GM18868 (cell line): ENCODE measurements at regions not wholly inside any gene's neighbourhood (a gene's known extent, or its start where the extent isn't known, plus 50 kb on each side); places are given as distances from the start of the nearest gene placed in this dataset.

ENCODE experiments used
- ATAC-seq: cut with Tn5 transposase; IDR thresholded peaks from one replicate; pipeline ENCODE4 v1.9.1; 2021; ENCODE audit warnings: mild to moderate bottlenecking, moderate library complexity; ENCODE audit not compliant: unreplicated experiment

DNA sequence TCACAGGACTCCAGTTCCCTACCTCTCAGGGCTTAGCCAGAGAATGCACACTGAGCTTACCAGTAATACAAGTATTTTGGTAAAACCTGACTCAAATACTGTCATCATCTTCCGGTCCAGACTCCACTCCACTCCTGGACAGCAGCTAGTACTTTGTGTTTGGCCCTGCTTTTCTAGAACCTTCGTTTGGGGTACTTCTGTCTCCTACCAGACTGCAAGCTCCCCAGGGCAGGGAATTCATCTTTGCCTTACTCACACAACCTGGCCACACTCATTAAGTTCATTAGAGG, 108.9 kb upstream of the CDC42EP3 start:
- ATAC-seq: no peak

DNA sequence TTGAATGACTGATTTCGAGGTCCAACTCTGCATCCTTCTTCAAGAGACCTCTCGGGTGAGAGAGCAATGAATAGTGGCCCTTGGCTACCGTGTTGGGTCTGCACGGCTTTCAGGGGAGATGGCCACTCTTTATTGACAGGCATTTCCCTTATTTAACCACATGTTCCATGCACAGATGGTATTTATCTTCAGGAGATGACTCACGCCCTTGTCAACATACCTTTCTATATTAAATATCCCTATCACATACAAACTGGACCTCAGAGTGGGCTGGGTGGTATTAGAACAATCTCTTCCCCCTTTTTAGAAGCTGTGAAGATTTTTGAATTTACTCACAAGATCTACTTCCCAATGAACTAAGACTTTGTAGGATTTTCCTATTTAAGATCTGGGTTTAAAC, 109.6 kb upstream of the CDC42EP3 start:
- no peak for ATAC-seq

DNA sequence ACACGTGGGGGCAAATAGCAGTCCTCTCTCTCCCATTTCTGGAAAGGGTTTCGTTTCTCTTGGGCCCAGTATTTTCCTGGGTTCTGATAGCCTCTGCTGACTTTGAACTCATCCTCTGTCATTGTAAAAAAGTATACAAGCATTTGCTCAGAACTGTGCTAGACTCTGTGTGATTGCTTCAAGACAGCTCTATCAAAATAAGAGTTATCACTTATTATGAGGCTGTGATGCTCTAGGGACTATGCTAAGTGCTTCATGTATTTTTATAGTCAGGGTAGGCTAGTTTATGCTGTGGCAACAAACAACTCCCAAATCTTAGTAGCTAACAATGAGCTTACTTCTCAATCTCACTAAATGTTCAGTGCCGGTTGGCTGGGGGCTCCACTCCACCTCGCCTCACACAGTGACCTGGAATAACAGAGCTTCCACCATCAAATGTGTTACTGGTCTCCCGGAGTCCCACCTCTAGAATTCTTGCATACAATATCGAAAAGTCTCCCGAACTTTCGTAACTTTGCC, 110.8 kb upstream of the CDC42EP3 start:
- no peak for ATAC-seq

DNA sequence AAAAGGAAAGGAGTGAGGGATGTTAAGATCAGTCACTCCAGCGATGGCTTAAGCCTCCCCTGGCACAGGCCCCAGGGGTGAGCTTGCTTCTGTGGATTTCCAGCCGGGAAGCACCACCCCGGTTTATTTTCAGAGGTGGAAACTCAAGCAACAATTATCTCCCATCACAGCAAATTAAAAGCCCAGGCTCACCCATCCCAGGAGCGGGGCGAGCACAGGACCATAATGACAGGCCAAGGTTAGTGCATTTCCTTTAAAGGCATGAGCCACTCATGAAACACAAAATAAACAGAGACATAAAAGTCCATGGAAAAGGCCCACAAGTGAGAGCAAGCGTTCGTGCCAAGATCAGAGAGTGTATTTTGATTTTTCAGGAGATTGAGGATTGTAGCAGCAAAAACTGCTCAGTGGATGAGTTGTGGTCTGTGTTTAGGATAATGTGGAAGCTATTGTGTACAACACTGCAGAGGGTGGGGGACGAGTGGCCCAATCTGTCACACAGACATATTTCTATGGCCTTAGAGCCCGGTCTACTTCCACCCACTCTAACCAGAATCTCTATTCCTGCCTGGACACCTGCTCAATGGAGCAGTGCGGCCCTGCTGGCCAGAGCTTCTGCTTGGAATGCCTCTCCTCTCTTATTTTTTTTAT, 111.4 kb upstream of the CDC42EP3 start:
- no peak for ATAC-seq

DNA sequence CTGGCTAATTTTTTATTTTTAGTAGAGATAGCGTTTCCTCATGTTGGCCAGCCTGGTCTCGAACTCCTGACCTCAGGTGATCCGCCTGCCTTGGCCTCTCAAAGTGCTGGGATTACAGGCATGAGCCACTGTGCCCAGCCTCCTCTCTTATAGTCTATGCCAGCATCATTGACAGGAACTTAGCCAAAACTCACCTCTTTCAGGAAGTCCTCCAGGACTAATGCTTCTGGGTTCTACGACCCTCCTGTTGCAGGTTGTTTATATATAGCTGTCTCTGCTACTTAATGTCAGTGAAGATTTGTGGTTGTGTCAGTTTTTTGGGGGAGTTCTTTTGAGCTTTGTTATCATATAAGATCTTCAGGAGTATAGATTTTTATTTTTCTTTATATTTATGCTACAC, 112.1 kb upstream of the CDC42EP3 start:
- no peak for ATAC-seq

DNA sequence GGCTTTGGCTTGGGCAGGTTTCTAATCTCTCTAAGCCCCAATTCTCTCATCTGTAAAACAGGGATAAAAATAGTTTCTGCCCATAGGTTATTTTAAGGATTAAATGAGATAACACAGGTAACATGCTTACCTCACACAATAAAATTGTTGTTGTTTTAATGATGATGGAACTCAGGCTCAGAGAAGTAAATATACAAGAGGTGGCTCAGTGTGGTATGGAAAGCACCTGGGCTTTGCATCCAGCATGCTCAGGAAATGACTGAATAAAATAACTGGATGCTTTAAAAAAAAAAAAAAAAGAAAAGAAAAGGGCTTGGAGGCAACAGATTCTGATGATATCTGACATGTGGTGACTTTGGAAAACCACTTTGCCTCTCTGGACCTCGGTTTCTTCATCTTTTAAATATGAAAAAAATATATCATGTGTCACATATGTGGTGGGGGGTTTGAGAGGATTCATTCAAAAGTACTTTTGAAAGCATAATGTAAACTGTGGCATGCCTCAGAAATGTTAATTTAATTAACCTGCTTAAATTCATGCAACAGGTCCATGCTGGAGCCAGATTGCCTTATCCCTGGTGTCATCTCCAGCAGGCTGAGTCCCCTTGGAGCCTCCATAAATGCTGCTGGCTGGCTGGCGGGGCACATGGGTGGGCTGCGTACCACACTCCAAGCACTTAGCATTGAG, 112.8 kb upstream of the CDC42EP3 start:
- ATAC-seq: no peak

DNA sequence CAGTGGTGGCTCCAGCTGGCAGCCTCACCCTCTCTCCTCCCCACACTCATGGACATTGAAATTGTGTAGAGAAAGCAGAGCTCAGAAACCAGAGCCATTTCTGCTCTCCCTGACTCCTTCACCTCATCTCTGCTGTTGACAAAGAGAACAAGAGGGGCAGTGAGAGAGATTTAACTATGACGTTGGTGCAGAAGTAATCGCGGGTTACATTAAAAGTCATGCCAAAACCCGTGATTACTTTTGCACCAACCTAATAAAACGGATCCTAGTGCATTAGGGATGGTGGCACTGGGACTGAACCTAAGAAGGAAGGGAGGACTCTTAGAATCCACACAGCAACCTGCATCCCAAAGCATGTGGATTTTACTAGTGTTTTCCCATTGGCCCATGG, 113.3 kb upstream of the CDC42EP3 start:
- ATAC-seq: no peak

DNA sequence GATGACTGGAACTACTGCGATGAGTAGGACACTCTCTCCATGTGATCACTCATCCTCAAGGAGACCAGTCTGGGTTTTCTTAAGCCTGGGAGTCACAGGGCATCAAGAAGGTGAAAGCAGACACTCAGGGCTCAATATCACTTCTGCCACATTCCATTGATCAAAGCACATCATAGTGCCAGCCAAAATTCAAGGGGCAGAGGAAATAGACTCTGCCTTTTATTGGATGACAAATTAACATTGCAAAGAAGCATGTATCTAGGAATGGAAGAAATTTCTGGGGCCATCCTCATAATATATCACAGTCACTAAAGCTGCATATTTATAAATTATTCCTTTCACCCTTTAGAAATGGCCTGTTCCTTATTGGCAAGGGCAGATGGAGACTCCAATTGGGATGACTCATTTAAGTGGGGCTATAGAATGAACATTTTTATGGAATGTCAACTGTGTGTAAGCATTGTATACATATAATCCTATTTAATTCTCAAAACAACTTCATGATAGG, 114.8 kb upstream of the CDC42EP3 start:
- no peak for ATAC-seq

DNA sequence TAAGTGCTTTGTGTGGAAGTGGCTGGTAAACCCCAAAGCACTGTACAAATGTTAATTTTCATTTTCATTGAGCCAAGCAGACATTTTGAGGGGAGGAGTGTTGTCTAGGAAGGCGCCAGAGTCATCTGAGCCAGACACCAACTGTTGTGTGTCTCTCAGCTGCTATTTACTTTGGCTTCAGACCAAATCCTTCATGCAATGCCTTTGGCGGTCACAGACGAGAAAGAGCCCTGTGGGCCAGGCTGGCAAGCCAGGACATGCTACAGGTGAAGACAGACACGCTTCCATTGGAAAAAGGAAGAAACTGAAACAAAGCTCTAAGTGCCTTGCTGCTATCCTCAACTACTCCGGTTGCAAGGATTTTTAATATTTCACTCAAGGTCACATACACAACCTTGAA, 115.4 kb upstream of the CDC42EP3 start:
- no peak for ATAC-seq

DNA sequence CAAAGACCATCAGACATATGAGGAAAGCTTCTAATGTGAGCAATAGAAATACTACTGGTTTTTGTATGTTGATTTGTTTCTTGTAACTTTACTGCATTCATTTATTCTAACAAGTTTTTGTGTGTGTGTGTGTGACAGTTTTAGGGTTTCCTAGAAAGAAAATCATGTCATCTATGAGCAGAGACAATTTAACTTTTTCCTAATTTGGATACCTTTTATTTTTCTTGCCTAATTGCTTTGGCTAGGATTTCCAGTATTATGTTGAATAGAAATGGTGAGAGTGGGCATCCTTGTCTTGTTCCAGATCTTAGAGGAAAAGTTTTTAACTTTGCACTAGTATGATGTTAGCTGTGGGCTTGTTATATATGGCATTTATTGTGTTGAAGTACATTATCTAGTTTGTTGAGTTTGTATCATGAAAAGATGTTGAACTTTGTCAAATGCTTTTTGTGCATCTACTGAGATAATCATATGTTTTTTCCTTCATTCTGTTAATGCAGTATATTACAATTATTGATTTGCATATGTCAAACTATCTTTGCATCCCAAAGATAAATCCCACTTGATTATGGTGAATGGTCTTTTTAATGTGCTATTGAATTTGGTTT, 117.3 kb upstream of the CDC42EP3 start:
- no peak for ATAC-seq

DNA sequence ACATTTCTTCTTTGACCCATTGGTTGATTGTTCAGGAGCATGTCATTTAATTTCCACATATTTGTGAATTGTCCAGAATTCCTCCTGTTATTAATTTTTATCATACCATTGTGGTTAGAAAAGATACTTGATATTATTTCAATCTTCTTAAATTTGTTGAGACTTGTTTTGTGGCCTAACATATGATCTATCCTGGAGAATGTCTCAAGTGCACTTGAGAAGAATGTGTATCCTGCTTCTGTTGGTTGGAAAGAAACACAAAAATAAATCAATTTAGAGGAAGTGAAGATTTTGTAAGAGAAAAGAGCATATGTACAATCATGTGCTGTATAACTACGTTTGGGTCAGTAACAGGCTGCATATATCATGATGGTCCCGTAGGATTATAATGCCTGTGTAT, 118.6 kb upstream of the CDC42EP3 start:
- ATAC-seq: no peak

DNA sequence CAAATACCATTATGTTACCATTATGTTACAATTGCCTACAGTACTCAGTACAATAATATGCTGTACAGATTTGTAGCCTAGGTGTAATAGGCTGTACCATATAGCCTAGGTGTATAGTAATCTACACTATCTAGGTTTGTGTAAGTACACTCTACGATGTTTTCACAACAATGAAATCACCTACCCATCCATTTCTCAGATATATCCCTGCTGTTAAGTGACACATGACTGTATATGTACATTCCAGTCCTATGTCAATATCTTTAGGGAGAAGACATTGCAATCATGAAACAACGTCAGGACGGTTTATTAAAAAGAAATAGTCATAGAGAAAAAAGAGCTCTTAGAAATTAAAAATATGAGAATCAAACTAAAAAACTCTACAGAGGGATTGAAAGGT, 119.0 kb upstream of the CDC42EP3 start:
- no peak for ATAC-seq

DNA sequence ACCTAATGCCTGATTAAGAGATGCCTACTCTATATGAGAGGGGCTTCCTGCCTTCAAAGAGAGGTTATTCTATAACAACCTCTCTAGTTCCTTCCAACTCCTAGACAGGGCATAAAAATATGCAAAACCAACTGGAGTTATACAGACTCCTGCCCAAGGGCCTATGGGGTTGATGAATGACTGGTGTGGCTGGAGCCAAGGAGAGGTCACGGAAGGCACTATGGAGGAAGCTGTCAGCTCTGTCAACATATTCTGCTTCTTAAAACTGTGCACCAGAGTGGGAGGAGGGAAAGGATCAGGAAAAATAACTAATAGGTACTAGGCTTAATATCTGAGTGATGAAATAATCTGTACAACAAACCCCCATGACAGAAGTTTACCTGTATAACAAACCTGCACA, 120.9 kb upstream of the CDC42EP3 start:
- ATAC-seq: no peak

DNA sequence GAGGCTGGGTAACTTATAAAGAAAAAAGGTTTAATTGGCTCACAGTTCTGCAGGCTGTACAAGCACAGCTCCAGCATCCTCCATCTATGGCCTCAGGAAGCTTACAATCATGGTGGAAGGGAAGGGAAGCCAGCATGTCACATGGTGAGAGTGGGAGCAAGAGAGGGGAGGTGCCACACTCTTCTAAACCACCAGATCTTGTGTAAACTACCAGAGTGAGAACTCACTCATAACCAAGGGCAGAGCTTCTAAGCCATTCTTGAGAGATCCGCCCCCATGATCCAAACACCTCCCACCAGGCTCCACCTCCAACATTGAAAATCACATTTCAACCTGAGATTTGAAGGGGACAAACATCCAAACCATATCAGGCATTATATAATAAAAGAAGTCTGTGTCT, 121.6 kb upstream of the CDC42EP3 start:
- no peak for ATAC-seq

DNA sequence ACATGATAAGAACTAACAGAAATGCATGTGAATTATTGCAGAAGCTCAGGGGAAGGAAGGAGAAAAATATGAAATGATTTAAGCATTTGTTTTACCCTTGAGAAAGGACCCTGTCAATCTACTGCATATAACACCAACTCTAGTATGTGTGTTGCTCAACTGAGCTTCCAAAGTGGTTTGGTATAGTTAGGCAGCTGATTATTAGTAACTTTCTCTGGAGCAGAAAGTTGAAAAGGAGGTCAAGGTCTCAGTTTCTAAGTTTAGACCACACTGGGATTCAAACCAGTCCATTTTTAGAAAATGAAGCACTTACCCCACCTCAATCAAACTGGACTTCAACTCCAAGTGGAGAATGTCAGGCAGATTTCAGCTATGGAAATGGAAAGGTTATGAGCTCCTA, 123.3 kb upstream of the CDC42EP3 start:
- ATAC-seq: no peak

DNA sequence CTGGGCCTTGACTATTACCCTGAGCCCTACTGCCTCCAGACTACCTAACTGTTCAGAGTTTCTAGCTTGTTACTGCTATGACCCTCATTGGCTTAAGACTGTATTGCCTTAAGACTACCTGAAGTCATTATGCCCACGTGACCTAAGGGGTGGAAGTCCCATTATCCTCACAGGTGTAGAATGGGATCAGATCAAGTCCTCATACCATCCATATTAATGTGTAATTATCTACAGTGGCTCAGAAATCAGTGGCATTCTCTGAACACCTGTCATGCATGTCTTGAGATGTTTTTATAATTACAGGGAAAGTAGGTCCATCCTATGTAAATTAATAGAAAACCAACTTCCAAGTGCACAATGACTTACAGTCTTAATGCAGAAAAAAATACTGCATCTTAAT, 124.0 kb upstream of the CDC42EP3 start:
- no peak for ATAC-seq

DNA sequence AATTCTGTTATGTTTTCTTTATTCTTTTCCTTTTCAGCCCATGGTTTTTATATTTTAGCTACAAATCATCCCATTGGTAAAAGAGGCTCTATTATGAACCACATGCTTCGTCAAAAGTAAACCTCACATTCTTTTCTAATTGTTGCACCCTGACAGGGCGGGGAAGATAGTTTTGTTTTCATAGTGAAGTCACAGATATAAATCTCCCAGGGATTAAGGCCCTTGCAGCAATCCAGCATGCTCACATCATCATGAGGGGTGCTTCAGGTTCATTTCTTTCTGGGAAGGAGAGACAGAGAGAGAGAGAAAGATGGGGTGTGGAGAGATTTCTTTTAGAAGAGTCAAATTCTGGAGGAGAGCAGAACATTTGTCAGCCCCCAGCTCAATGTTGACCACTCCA, 124.5 kb upstream of the CDC42EP3 start:
- ATAC-seq: no peak

DNA sequence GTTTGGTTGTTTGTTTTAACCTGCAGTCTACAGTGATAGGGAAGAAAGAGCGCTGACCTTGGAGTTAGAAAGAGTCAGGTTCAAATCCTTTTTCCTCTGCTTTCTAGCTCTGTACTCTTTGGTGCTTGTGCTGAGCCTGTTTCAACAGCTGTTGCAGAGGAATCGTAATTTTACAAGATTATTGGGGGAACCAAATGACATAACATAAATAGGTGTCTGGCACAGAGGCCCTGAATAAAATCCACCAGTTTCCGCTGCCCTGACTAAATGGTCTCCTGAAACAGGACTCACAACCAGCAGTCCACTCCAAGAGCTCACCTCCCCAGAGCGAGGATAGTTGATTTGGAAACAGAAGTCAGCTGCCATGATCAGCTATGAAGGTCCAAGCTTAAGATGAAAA, 125.0 kb upstream of the CDC42EP3 start:
- ATAC-seq: no peak

DNA sequence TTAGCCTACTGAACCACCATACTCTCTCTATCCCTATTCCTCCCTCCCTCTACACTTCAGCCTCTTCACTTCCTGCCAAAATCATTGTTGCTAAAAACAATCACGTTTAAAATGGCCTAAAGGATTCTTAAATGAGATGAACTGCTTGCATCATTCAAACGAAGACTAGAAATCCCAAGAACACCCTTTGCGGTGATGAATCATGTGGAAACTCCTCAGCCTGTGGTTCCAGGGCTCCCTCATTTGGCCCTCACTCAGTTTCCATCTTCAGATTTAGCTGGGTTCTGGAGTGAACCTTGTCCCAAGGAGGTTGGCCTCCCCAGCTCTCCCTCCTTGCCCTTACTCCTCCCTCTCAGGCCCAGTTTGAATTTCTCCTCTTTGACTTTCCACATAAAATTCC, 125.6 kb upstream of the CDC42EP3 start:
- no peak for ATAC-seq

DNA sequence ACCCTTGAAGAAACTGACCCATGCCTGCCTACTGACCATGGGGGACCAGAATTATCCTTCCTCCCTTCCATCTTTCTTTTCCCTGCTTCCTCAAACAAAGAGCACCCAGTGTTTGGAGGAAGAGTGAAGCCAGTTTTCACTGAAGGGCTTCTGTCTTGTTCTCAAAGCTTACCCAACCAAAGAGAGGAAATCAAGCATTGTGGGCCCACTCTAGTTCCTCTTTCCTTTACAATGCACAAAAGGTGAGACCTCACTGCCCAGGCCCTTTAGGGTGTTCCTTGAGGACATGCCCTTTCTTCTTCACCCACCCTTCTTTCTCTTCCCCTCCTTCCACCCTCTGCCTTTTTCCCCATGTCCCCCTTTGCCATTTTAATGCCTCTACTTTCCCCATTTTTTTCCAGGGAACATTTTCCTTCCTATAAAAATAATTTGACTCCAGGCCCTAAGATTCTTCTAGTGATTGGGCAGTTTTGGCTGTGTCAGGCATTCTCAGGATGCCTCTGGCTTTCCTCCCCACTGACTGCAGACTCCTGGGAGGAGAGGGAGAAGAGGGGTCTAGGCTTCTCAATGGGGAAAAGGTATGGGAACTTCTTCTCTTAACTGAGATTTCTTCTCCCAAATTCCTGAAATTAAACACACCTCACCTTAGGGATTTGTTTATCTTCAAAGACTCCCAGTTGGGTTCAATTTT, 126.6 kb upstream of the RMDN2 start:
- no peak for ATAC-seq

DNA sequence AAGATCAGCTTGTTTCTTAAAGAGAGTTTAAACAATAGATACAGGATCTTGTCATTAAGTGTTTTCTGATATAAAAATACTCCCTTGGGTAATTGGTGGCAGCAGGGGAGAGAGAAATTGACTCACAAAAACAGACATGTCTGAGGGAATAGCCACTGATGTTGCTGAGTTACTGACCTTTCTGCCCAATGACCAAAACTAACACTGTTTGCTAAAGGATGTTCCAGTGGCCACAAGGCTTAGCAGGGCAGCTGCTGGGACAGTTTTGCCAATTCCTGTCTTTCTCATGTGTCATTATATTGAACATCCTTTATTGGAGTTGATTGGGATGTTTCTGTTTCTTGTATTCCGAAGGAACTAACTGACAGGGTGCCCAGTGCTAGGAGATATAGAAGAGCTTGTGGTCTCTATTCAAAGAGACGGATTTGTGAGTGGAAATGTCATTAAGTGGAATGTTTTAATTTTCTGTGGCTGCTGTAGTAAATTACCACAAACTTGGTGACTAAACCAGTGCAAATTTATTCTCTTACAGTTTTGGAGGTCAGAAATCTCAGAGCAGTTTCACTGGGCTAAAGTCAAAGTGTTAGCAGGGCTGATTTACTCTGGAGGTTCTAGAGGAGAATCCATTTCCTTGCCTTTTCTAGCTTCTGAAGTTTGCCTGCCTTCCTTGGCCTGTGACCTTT, 124.8 kb upstream of the RMDN2 start:
- ATAC-seq: no peak
